ENCODE measurements at regions not wholly inside any gene's neighbourhood (a gene's known extent, or its start where the extent isn't known, plus 50 kb on each side); places are given as distances from the start of the nearest gene placed in this dataset.

GRCh38 chrX:125791787-125792186 is 374.3 kb downstream of the DCAF12L2 start:
- TF ChIP-seq FOXP2 (optimal IDR thresholded peaks at IDR 0.05; ENCODE audit: control extremely low read depth, extremely low read length, insufficient read depth) (no peak), POLR2AphosphoS5 (IDR thresholded peaks at IDR 0.05; ENCODE audit: borderline replicate concordance, low read depth, low read length) (no peak), EZH2 (IDR thresholded peaks at IDR 0.05) (no peak)
- no peak overlapping the region for H3K9ac ChIP-seq (ENCODE audit: insufficient read length)

GRCh38 chrX:125810856-125811255 is 355.2 kb downstream of the DCAF12L2 start:
- Histone ChIP-seq H3K9ac (ENCODE audit: insufficient read length) (no peak overlapping the region), H3K36me3 (ENCODE audit: insufficient read depth, low read length) (no peaks in the 10 kb centered on the region), H3K9me3 (ENCODE audit: low read depth, low read length) (no peaks in the 10 kb centered on the region), H3K4me3 (no peak overlapping the region), H3K27ac (no peak overlapping the region)
- no peak for DNase-seq (ENCODE audit: low read depth, low spot score)
- TF ChIP-seq EZH2 (IDR thresholded peaks at IDR 0.05) (no peak), POLR2AphosphoS5 (IDR thresholded peaks at IDR 0.05; ENCODE audit: borderline replicate concordance, low read depth, low read length) (no peak), FOXP2 (optimal IDR thresholded peaks at IDR 0.05; ENCODE audit: control extremely low read depth, extremely low read length, insufficient read depth) (no peak)

More at GRCh38 chrX:125791787-125792186, 374.3 kb downstream of the DCAF12L2 start:
- DNase-seq (ENCODE audit: low read depth, low spot score) = no peak
- Histone ChIP-seq H3K9me3 (ENCODE audit: low read depth, low read length) (no peaks in the 10 kb centered on the region), H3K36me3 (ENCODE audit: insufficient read depth, low read length) (no peaks in the 10 kb centered on the region), H3K27ac (no peak overlapping the region), H3K4me3 (no peak overlapping the region)

- Histone ChIP-seq H3K36me3 (ENCODE audit: insufficient read depth, low read length) (no peaks in the 10 kb centered on the region), H3K27ac (no peak overlapping the region), H3K9me3 (ENCODE audit: low read depth, low read length) (no peaks in the 10 kb centered on the region), H3K9ac (ENCODE audit: insufficient read length) (no peak overlapping the region), H3K4me3 (no peak overlapping the region)
- no peak for TF ChIP-seq FOXP2 (optimal IDR thresholded peaks at IDR 0.05; ENCODE audit: control extremely low read depth, extremely low read length, insufficient read depth)
- no peak for TF ChIP-seq POLR2AphosphoS5 (IDR thresholded peaks at IDR 0.05; ENCODE audit: borderline replicate concordance, low read depth, low read length)
- no peak for TF ChIP-seq EZH2 (IDR thresholded peaks at IDR 0.05)
- no peak for DNase-seq (ENCODE audit: low read depth, low spot score)
Observed at GRCh38 chrX:125826080-125826479, 340.0 kb downstream of the DCAF12L2 start.

GRCh38 chrX:125826774-125827451 is 339.2 kb downstream of the DCAF12L2 start:
- no peak overlapping the region for H3K27ac ChIP-seq
- no peak for DNase-seq (ENCODE audit: low read depth, low spot score)
- H3K9me3 ChIP-seq (ENCODE audit: low read depth, low read length) = no peaks in the 10 kb centered on the region
- H3K36me3 ChIP-seq (ENCODE audit: insufficient read depth, low read length) = no peaks in the 10 kb centered on the region
- TF ChIP-seq POLR2AphosphoS5 (IDR thresholded peaks at IDR 0.05; ENCODE audit: borderline replicate concordance, low read depth, low read length) (no peak), EZH2 (IDR thresholded peaks at IDR 0.05) (no peak), FOXP2 (optimal IDR thresholded peaks at IDR 0.05; ENCODE audit: control extremely low read depth, extremely low read length, insufficient read depth) (no peak)
- H3K4me3 ChIP-seq = no peak overlapping the region
- H3K9ac ChIP-seq (ENCODE audit: insufficient read length) = no peak overlapping the region

- TF ChIP-seq EZH2 (IDR thresholded peaks at IDR 0.05) (no peak), FOXP2 (optimal IDR thresholded peaks at IDR 0.05; ENCODE audit: control extremely low read depth, extremely low read length, insufficient read depth) (no peak), POLR2AphosphoS5 (IDR thresholded peaks at IDR 0.05; ENCODE audit: borderline replicate concordance, low read depth, low read length) (no peak)
- Histone ChIP-seq H3K9ac (ENCODE audit: insufficient read length) (no peak overlapping the region), H3K4me3 (no peak overlapping the region), H3K27ac (no peak overlapping the region), H3K36me3 (ENCODE audit: insufficient read depth, low read length) (no peaks in the 10 kb centered on the region), H3K9me3 (ENCODE audit: low read depth, low read length) (no peaks in the 10 kb centered on the region)
- no peak for DNase-seq (ENCODE audit: low read depth, low spot score)
Observed at GRCh38 chrX:125846271-125846670, 319.8 kb downstream of the DCAF12L2 start.

GRCh38 chrX:125850693-125851092 is 315.4 kb downstream of the DCAF12L2 start:
- DNase-seq (ENCODE audit: low read depth, low spot score) = no peak
- Histone ChIP-seq H3K36me3 (ENCODE audit: insufficient read depth, low read length) (no peaks in the 10 kb centered on the region), H3K27ac (no peak overlapping the region), H3K9me3 (ENCODE audit: low read depth, low read length) (no peaks in the 10 kb centered on the region), H3K4me3 (no peak overlapping the region), H3K9ac (ENCODE audit: insufficient read length) (no peak overlapping the region)
- TF ChIP-seq POLR2AphosphoS5 (IDR thresholded peaks at IDR 0.05; ENCODE audit: borderline replicate concordance, low read depth, low read length) (no peak), EZH2 (IDR thresholded peaks at IDR 0.05) (no peak), FOXP2 (optimal IDR thresholded peaks at IDR 0.05; ENCODE audit: control extremely low read depth, extremely low read length, insufficient read depth) (no peak)

GRCh38 chrX:125883169-125883568 is 282.9 kb downstream of the DCAF12L2 start:
- no peak overlapping the region for H3K9ac ChIP-seq (ENCODE audit: insufficient read length)
- no peak for DNase-seq (ENCODE audit: low read depth, low spot score)
- no peak overlapping the region for H3K4me3 ChIP-seq
- TF ChIP-seq FOXP2 (optimal IDR thresholded peaks at IDR 0.05; ENCODE audit: control extremely low read depth, extremely low read length, insufficient read depth) = no peak
- TF ChIP-seq POLR2AphosphoS5 (IDR thresholded peaks at IDR 0.05; ENCODE audit: borderline replicate concordance, low read depth, low read length) = no peak
- no peak for TF ChIP-seq EZH2 (IDR thresholded peaks at IDR 0.05)
- H3K27ac ChIP-seq = no peak overlapping the region
- H3K9me3 ChIP-seq (ENCODE audit: low read depth, low read length) = no peaks in the 10 kb centered on the region
- no peaks in the 10 kb centered on the region for H3K36me3 ChIP-seq (ENCODE audit: insufficient read depth, low read length)

- DNase-seq (ENCODE audit: low read depth, low spot score) = no peak
- no peaks in the 10 kb centered on the region for H3K9me3 ChIP-seq (ENCODE audit: low read depth, low read length)
- H3K36me3 ChIP-seq (ENCODE audit: insufficient read depth, low read length) = no peaks in the 10 kb centered on the region
- TF ChIP-seq POLR2AphosphoS5 (IDR thresholded peaks at IDR 0.05; ENCODE audit: borderline replicate concordance, low read depth, low read length) (no peak), FOXP2 (optimal IDR thresholded peaks at IDR 0.05; ENCODE audit: control extremely low read depth, extremely low read length, insufficient read depth) (no peak), EZH2 (IDR thresholded peaks at IDR 0.05) (no peak)
- H3K4me3 ChIP-seq = no peak overlapping the region
- H3K27ac ChIP-seq = no peak overlapping the region
- H3K9ac ChIP-seq (ENCODE audit: insufficient read length) = no peak overlapping the region
Observed at GRCh38 chrX:125894947-125895346, 271.1 kb downstream of the DCAF12L2 start.

GRCh38 chrX:125895518-125895917 is 270.6 kb downstream of the DCAF12L2 start:
- no peak for TF ChIP-seq EZH2 (IDR thresholded peaks at IDR 0.05)
- no peak for TF ChIP-seq FOXP2 (optimal IDR thresholded peaks at IDR 0.05; ENCODE audit: control extremely low read depth, extremely low read length, insufficient read depth)
- TF ChIP-seq POLR2AphosphoS5 (IDR thresholded peaks at IDR 0.05; ENCODE audit: borderline replicate concordance, low read depth, low read length) = no peak
- Histone ChIP-seq H3K36me3 (ENCODE audit: insufficient read depth, low read length) (no peaks in the 10 kb centered on the region), H3K9me3 (ENCODE audit: low read depth, low read length) (no peaks in the 10 kb centered on the region), H3K4me3 (no peak overlapping the region), H3K9ac (ENCODE audit: insufficient read length) (no peak overlapping the region), H3K27ac (no peak overlapping the region)
- DNase-seq (ENCODE audit: low read depth, low spot score) = no peak
